ENCODE measurements at regions not wholly inside any gene's neighbourhood (a gene's known extent, or its start where the extent isn't known, plus 50 kb on each side); places are given as distances from the start of the nearest gene placed in this dataset.
A peak's percentile ranks its signal among the peaks of the same experiment; 100 is the strongest.

GRCh38 chr18:69265656-69266055 lies 135.0 kb upstream of the DOK6 start:
- Histone ChIP-seq H3K36me3 (ENCODE audit: control insufficient read depth in 2 of 2, insufficient read depth in 1 of 2, low read length in 2 of 2) (no peaks in the 10 kb centered on the region), H3K4me3 (ENCODE audit: low read depth, low read length) (no peak overlapping the region), H3K9me3 (ENCODE audit: control insufficient read depth, insufficient read depth, low read depth, low read length) (no peaks in the 10 kb centered on the region), H3K27ac (ENCODE audit: extremely low read depth, low read depth, low read length) (no peak overlapping the region), H3K4me1 (ENCODE audit: control insufficient read depth, insufficient read depth, low read length) (no peaks in the 10 kb centered on the region)
- ChIA-PET POLR2A (no interaction called here), CTCF (no interaction called here)
- TF ChIP-seq ZNF707 (tag by site-specific recombination; IDR thresholded peaks at IDR 0.05): no peak
- no peak for TF ChIP-seq ZNF629 (tag by site-specific recombination; IDR thresholded peaks at IDR 0.05)
- no peak for TF ChIP-seq ZNF777 (tag by site-specific recombination; IDR thresholded peaks at IDR 0.05; ENCODE audit: borderline replicate concordance)
- TF ChIP-seq ZNF133 (tag by site-specific recombination; IDR thresholded peaks at IDR 0.05): no peak
- TF ChIP-seq ZBTB10 (tag by site-specific recombination; IDR thresholded peaks at IDR 0.05): no peak
- no peak for TF ChIP-seq EGR2 (tag by site-specific recombination; IDR thresholded peaks at IDR 0.05; ENCODE audit: low read depth)
- no peak for TF ChIP-seq ZBTB7A (tag by site-specific recombination; IDR thresholded peaks at IDR 0.05; ENCODE audit: low read depth)
- TF ChIP-seq HIC1 (tag by site-specific recombination; IDR thresholded peaks at IDR 0.05): no peak
- no peak for TF ChIP-seq ZNF514 (tag by site-specific recombination; IDR thresholded peaks at IDR 0.05)
- TF ChIP-seq ZNF585B (tag by site-specific recombination; IDR thresholded peaks at IDR 0.05): no peak
- TF ChIP-seq MEIS1 (CRISPR knock-in tag; IDR thresholded peaks at IDR 0.05; ENCODE audit: borderline replicate concordance): no peak
- no peak for TF ChIP-seq ZNF10 (tag by site-specific recombination; IDR thresholded peaks at IDR 0.05)
- TF ChIP-seq ZNF843 (tag by site-specific recombination; IDR thresholded peaks at IDR 0.05): no peak
- no peak for TF ChIP-seq PRDM10 (tag by site-specific recombination; IDR thresholded peaks at IDR 0.05)

GRCh38 chr18:69267895-69268294 lies 132.8 kb upstream of the DOK6 start:
- Histone ChIP-seq H3K9me3 (ENCODE audit: control insufficient read depth, insufficient read depth, low read depth, low read length) (no peaks in the 10 kb centered on the region), H3K4me1 (ENCODE audit: control insufficient read depth, insufficient read depth, low read length) (no peaks in the 10 kb centered on the region), H3K27ac (ENCODE audit: extremely low read depth, low read depth, low read length) (no peak overlapping the region), H3K4me3 (ENCODE audit: low read depth, low read length) (no peak overlapping the region), H3K36me3 (ENCODE audit: control insufficient read depth in 2 of 2, insufficient read depth in 1 of 2, low read length in 2 of 2) (no peaks in the 10 kb centered on the region)
- ChIA-PET CTCF (no interaction called here), POLR2A (no interaction called here)
- peak; percentile 39 for TF ChIP-seq SETDB1 (IDR thresholded peaks at IDR 0.05; ENCODE audit: insufficient read length, low read length)
- TF ChIP-seq ZNF664 (tag by site-specific recombination; IDR thresholded peaks at IDR 0.05): no peak
- TF ChIP-seq ZNF518A (tag by site-specific recombination; conservative IDR thresholded peaks at IDR 0.05; ENCODE audit: low read depth): no peak
- TF ChIP-seq ZFP41 (tag by site-specific recombination; IDR thresholded peaks at IDR 0.05; ENCODE audit: borderline replicate concordance): no peak
- no peak for TF ChIP-seq KLF8 (tag by site-specific recombination; IDR thresholded peaks at IDR 0.05)
- no peak for TF ChIP-seq SCRT2 (tag by site-specific recombination; IDR thresholded peaks at IDR 0.05)
- TF ChIP-seq ZIC2 (tag by site-specific recombination; IDR thresholded peaks at IDR 0.05): no peak
